ENCODE measurements at regions not wholly inside any gene's neighbourhood (a gene's known extent, or its start where the extent isn't known, plus 50 kb on each side); places are given as distances from the start of the nearest gene placed in this dataset.
A peak's percentile ranks its signal among the peaks of the same experiment; 100 is the strongest.

GRCh38 chr19:46958532-46958931 is 61.1 kb upstream of the NPAS1 start:
- no peak overlapping the region for H3K4me3 ChIP-seq (ENCODE audit: low read depth, low read length)
- no peak for DNase-seq (ENCODE audit: low read depth)
- TF ChIP-seq, protein P1, sequence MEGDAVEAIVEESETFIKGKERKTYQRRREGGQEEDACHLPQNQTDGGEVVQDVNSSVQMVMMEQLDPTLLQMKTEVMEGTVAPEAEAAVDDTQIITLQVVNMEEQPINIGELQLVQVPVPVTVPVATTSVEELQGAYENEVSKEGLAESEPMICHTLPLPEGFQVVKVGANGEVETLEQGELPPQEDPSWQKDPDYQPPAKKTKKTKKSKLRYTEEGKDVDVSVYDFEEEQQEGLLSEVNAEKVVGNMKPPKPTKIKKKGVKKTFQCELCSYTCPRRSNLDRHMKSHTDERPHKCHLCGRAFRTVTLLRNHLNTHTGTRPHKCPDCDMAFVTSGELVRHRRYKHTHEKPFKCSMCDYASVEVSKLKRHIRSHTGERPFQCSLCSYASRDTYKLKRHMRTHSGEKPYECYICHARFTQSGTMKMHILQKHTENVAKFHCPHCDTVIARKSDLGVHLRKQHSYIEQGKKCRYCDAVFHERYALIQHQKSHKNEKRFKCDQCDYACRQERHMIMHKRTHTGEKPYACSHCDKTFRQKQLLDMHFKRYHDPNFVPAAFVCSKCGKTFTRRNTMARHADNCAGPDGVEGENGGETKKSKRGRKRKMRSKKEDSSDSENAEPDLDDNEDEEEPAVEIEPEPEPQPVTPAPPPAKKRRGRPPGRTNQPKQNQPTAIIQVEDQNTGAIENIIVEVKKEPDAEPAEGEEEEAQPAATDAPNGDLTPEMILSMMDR (conservative IDR thresholded peaks at IDR 0.05; ENCODE audit: low read depth, low read length) = no peak

- TF ChIP-seq, protein P1 (conservative IDR thresholded peaks at IDR 0.05; ENCODE audit: low read depth, low read length) = no peak
- DNase-seq (ENCODE audit: low read depth) = no peak
- no peak overlapping the region for H3K4me3 ChIP-seq (ENCODE audit: low read depth, low read length)
Observed at GRCh38 chr19:46959894-46960556, 59.6 kb upstream of the NPAS1 start.

GRCh38 chr19:46962030-46962570 is 57.5 kb upstream of the NPAS1 start:
- no peak overlapping the region for H3K4me3 ChIP-seq (ENCODE audit: low read depth, low read length)
- TF ChIP-seq, protein P1 (conservative IDR thresholded peaks at IDR 0.05; ENCODE audit: low read depth, low read length) = no peak
- no peak for DNase-seq (ENCODE audit: low read depth)

- TF ChIP-seq, protein P1 (conservative IDR thresholded peaks at IDR 0.05; ENCODE audit: low read depth, low read length) = no peak
- no peak for DNase-seq (ENCODE audit: low read depth)
- no peak overlapping the region for H3K4me3 ChIP-seq (ENCODE audit: low read depth, low read length)
Observed at GRCh38 chr19:46963093-46963734, 56.4 kb upstream of the NPAS1 start.

GRCh38 chr19:46967578-46968032 is 52.0 kb upstream of the NPAS1 start:
- DNase-seq (ENCODE audit: low read depth) = peak; percentile 45
- no peak overlapping the region for H3K4me3 ChIP-seq (ENCODE audit: low read depth, low read length)
- TF ChIP-seq, protein P1 (conservative IDR thresholded peaks at IDR 0.05; ENCODE audit: low read depth, low read length) = no peak
